Smooth muscle cell (in vitro differentiated cells): ENCODE measurements at regions not wholly inside any gene's neighbourhood (a gene's known extent, or its start where the extent isn't known, plus 50 kb on each side); places are given as distances from the start of the nearest gene placed in this dataset.

Source experiments
- DNase-seq: peaks from one replicate; lab custom pipeline; 2025; ENCODE audit not compliant: unreplicated experiment; lab: John Stamatoyannopoulos, UW
- H2AFZ ChIP-seq: fragments of 200-600 bp; sonication (generic); 2 replicates; pipeline ENCODE4 v1.6.0; 2016; ENCODE audit warnings: antibody characterized with exemption, low read depth, mild to moderate bottlenecking
- H3F3A ChIP-seq: fragments of 200-600 bp; sonication (generic); 2 replicates; pipeline ENCODE4 v1.6.0; 2017; ENCODE audit warnings: antibody characterized with exemption, low read depth
- H3K27ac ChIP-seq: fragments of 200-600 bp; sonication (generic); 2 replicates; pipeline ENCODE4 v1.5.1; 2016; ENCODE audit warnings: low read depth, mild to moderate bottlenecking
- H3K27me3 ChIP-seq: fragments of 200-600 bp; sonication (generic); 2 replicates; pipeline ENCODE4 v1.6.1; 2016; ENCODE audit warnings: low read depth, mild to moderate bottlenecking
- H3K36me3 ChIP-seq: fragments of 200-600 bp; sonication (generic); 2 replicates; pipeline ENCODE4 v1.5.1; 2016; ENCODE audit warnings: low read depth
- H3K4me1 ChIP-seq: fragments of 200-600 bp; sonication (generic); 2 replicates; pipeline ENCODE4 v1.5.1; 2016; ENCODE audit warnings: low read depth
- H3K4me2 ChIP-seq: fragments of 200-600 bp; sonication (generic); 2 replicates; pipeline ENCODE4 v1.6.0; 2016; ENCODE audit warnings: mild to moderate bottlenecking
- H3K4me3 ChIP-seq: fragments of 200-600 bp; sonication (generic); 2 replicates; pipeline ENCODE4 v1.5.1; 2016; ENCODE audit warnings: mild to moderate bottlenecking
- H3K79me2 ChIP-seq: fragments of 200-600 bp; sonication (generic); 2 replicates; pipeline ENCODE4 v1.6.0; 2016; ENCODE audit warnings: low read depth, mild to moderate bottlenecking
- H3K9ac ChIP-seq: fragments of 200-600 bp; sonication (generic); 2 replicates; pipeline ENCODE4 v1.6.0; 2016; ENCODE audit warnings: low read depth
- H3K9me3 ChIP-seq: fragments of 200-600 bp; sonication (generic); replicated peaks from 2 replicates; pipeline ENCODE4 v1.5.1; 2016; ENCODE audit warnings: low read depth
- H4K20me1 ChIP-seq: fragments of 200-600 bp; sonication (generic); 2 replicates; pipeline ENCODE4 v1.6.0; 2016; ENCODE audit warnings: low read depth
- WGBS: methylation state at CpG from one replicate; pipeline ENCODE4 v1.1.7; 2016; ENCODE audit warnings: low lambda C conversion rate; 5-methylcytosine and 5-hydroxymethylcytosine counted together
- TF ChIP-seq, protein P1 (sequence below): fragments of 200-600 bp; sonication (generic); IDR thresholded peaks from 2 replicates; pipeline ENCODE4 v1.5.1; 2017; ENCODE audit warnings: borderline replicate concordance, mild to moderate bottlenecking, antibody characterized with exemption; ENCODE audit not compliant: insufficient read depth, poor library complexity, severe bottlenecking

DNA sequence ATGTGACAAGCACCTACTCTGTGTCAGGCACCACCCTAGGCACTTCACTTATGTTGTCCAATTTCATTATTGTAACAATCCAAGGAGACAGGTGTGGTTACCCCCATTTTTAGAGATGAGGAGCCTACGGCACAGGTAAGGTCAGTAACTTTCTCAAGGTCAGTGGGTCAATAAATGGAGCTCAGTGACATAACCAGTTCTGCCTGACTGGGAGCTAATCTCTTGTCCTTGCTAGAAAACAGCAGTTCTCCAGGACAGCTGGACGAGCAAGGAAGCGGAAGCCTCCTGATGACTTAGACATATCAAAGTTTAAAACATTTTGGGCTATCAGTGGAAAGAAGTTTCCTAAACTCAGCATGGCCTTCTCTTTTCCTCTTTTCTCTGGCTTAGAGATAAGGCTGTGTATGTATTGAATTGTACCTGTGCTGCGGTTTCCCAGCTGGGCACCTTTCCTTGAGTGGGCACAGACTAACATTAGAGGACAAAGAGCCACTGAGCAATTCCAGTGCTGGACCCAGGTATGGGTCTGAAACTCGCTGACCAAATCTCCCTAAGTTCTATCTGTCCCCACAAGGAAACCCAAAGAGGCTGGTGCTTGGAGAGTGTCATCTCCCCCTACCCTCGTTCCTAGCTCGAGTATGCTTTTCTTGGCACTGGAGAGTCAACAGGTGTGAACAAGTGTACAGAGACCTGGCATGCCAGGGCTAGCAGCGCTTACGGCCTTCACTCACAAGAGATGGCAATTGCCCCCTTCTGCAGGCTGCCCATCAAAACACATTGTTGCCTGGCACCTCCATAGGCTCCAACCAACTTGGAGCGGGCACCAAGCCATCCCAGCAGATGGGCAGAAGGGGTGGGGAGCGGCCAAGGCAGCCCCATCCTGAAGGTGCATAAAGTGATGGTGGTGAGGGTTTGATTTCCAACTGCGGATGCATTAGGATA, 456.1 kb upstream of the PROX1 start:
- DNase-seq: no peak
- TF ChIP-seq, protein P1, sequence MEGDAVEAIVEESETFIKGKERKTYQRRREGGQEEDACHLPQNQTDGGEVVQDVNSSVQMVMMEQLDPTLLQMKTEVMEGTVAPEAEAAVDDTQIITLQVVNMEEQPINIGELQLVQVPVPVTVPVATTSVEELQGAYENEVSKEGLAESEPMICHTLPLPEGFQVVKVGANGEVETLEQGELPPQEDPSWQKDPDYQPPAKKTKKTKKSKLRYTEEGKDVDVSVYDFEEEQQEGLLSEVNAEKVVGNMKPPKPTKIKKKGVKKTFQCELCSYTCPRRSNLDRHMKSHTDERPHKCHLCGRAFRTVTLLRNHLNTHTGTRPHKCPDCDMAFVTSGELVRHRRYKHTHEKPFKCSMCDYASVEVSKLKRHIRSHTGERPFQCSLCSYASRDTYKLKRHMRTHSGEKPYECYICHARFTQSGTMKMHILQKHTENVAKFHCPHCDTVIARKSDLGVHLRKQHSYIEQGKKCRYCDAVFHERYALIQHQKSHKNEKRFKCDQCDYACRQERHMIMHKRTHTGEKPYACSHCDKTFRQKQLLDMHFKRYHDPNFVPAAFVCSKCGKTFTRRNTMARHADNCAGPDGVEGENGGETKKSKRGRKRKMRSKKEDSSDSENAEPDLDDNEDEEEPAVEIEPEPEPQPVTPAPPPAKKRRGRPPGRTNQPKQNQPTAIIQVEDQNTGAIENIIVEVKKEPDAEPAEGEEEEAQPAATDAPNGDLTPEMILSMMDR: no peak

DNA sequence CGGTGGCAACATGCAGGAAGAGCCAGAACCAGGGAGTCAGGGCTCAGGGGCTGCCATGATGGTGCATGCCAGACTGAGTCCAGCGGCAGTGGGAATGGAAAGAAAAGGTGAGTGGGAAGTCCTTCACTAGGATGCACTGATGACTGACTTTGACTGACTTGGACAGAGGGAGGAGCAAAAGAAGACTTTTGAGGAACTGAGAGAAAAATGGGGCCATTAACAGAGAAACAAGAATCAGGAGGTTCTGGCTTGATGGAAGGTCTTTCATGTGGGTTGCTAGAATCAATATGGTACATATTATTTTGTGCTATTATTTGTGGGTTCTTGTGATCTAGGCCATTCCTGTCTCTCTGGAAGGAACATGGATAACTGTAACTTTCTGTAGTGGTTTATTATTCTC, 454.6 kb upstream of the PROX1 start:
- no peaks in the 10 kb centered on the region for H3K36me3 ChIP-seq
- H3F3A ChIP-seq: no peaks in the 10 kb centered on the region
- no peak overlapping the region for H3K27ac ChIP-seq
- TF ChIP-seq, protein P1: no peak
- H3K9ac ChIP-seq: no peak overlapping the region
- H3K27me3 ChIP-seq: no peaks in the 10 kb centered on the region
- no peaks in the 10 kb centered on the region for H3K79me2 ChIP-seq
- H3K4me2 ChIP-seq: no peak overlapping the region
- H3K9me3 ChIP-seq: no peaks in the 10 kb centered on the region
- no peaks in the 10 kb centered on the region for H3K4me1 ChIP-seq
- 97% methylated on average over 2 of the region's 2 CpGs for WGBS
- no peak overlapping the region for H3K4me3 ChIP-seq
- no peak for DNase-seq
- no peaks in the 10 kb centered on the region for H4K20me1 ChIP-seq
- H2AFZ ChIP-seq: no peak overlapping the region

More for the DNA sequence above, 456.1 kb upstream of the PROX1 start:
- H4K20me1 ChIP-seq: no peaks in the 10 kb centered on the region
- no peaks in the 10 kb centered on the region for H3K4me1 ChIP-seq
- no peaks in the 10 kb centered on the region for H3K79me2 ChIP-seq
- no peaks in the 10 kb centered on the region for H3K27me3 ChIP-seq
- no peak overlapping the region for H3K4me3 ChIP-seq
- no peaks in the 10 kb centered on the region for H3F3A ChIP-seq
- no peaks in the 10 kb centered on the region for H3K9me3 ChIP-seq
- H3K36me3 ChIP-seq: no peaks in the 10 kb centered on the region
- H3K27ac ChIP-seq: no peak overlapping the region
- WGBS: 85% methylated on average over 12 of the region's 12 CpGs
- H3K9ac ChIP-seq: no peak overlapping the region
- no peak overlapping the region for H2AFZ ChIP-seq
- no peak overlapping the region for H3K4me2 ChIP-seq

DNA sequence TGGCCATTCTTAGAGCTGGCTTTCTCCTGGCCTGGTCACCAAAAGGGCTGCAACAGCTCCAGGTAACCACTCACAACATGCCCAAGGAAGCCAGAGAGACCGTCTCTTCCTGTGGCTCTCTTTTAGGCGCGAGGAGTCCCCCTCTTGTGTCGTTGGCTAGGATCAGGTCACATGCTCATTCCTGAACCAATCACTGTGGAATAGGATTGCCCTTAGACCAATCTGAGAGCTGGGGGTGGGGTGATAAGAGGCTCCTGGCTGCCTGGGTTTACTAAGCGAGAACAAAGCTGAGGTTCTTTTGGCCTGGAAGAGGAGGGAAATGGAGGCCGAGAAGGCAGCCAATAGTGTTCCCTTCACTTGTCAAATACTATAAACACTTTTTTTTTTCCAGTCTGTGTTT, 452.1 kb upstream of the PROX1 start:
- DNase-seq: no peak
- 94% methylated on average over 6 of the region's 6 CpGs for WGBS
- no peak overlapping the region for H2AFZ ChIP-seq
- no peaks in the 10 kb centered on the region for H3K4me1 ChIP-seq
- H3K79me2 ChIP-seq: no peaks in the 10 kb centered on the region
- no peaks in the 10 kb centered on the region for H3K36me3 ChIP-seq
- H3K27me3 ChIP-seq: no peaks in the 10 kb centered on the region
- H3K27ac ChIP-seq: no peak overlapping the region
- H3K9ac ChIP-seq: no peak overlapping the region
- H3F3A ChIP-seq: no peaks in the 10 kb centered on the region
- TF ChIP-seq, protein P1: no peak
- no peaks in the 10 kb centered on the region for H3K9me3 ChIP-seq
- no peak overlapping the region for H3K4me3 ChIP-seq
- no peak overlapping the region for H3K4me2 ChIP-seq
- no peaks in the 10 kb centered on the region for H4K20me1 ChIP-seq
